H1 (cell line): ENCODE measurements at regions not wholly inside any gene's neighbourhood (a gene's known extent, or its start where the extent isn't known, plus 50 kb on each side); places are given as distances from the start of the nearest gene placed in this dataset.

ENCODE experiments used
- BRCA1 ChIP-seq: IDR thresholded peaks from 2 replicates; pipeline ENCODE4 v1.6.1; 2012; ENCODE audit warnings: low read depth, low read length, improper control_type of control experiment
- FOSL1 ChIP-seq: IDR thresholded peaks from 2 replicates; pipeline ENCODE4 v1.6.1; 2011; ENCODE audit warnings: mild to moderate bottlenecking, low read depth, low read length, moderate library complexity; ENCODE audit not compliant: insufficient read depth
- JUN ChIP-seq: IDR thresholded peaks from 2 replicates; pipeline ENCODE4 v1.6.1; 2011; ENCODE audit warnings: low read depth, mild to moderate bottlenecking, improper control_type of control experiment, low read length
- RBBP5 ChIP-seq: IDR thresholded peaks from 2 replicates; pipeline ENCODE4 v1.7.1; 2012; ENCODE audit warnings: low read depth, mild to moderate bottlenecking, inconsistent platforms, low read length, moderate library complexity, borderline replicate concordance
- RFX5 ChIP-seq: IDR thresholded peaks from 2 replicates; pipeline ENCODE4 v1.6.1; 2011; ENCODE audit warnings: low read depth, low read length, improper control_type of control experiment, borderline replicate concordance
- SIRT6 ChIP-seq: IDR thresholded peaks from one replicate; pipeline ENCODE4 v1.7.1; 2012; ENCODE audit warnings: low read length, inconsistent platforms
- SIX5 ChIP-seq: IDR thresholded peaks from 2 replicates; pipeline ENCODE4 v1.6.1; 2011; ENCODE audit warnings: mild to moderate bottlenecking, low read depth, low read length
- SP2 ChIP-seq: IDR thresholded peaks from 2 replicates; pipeline ENCODE4 v1.6.1; 2012; ENCODE audit warnings: mild to moderate bottlenecking, low read length, inconsistent platforms
- TF ChIP-seq, protein P1 (sequence below): IDR thresholded peaks from 2 replicates; pipeline ENCODE4 v1.6.1; 2012; ENCODE audit warnings: inconsistent platforms

DNA sequence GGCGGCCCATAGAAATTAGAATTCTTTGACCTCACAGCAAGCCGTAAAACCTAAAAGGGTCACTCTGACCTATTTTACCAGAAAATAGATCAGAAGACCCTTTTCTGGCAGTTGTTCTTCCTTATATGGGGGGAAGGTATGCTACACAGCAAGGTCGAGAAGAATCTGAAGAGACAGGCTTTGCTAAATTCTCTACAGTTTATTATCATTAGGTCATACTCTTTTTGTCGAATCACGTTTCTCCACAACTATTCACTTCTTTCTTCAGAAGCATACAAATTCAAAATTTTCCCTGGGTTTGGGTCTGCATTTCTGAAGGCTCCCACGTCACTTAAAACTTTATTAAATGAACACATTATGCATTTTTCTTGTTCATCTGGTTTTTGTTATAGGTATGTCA is 229.5 kb upstream of the GRM7 start (continued):
- TF ChIP-seq, protein P1, sequence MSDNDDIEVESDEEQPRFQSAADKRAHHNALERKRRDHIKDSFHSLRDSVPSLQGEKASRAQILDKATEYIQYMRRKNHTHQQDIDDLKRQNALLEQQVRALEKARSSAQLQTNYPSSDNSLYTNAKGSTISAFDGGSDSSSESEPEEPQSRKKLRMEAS: no peak
- TF ChIP-seq SIRT6 (no peak), BRCA1 (no peak), FOSL1 (no peak), RFX5 (no peak), SP2 (no peak), JUN (no peak), SIX5 (no peak), RBBP5 (no peak)
